GM10266 (cell line): ENCODE measurements at regions not wholly inside any gene's neighbourhood (a gene's known extent, or its start where the extent isn't known, plus 50 kb on each side); places are given as distances from the start of the nearest gene placed in this dataset.
"Not testable (repeated sequence)": the region's sequence is repeated elsewhere in the genome, so short reads cannot be mapped to it uniquely, and the experiment has no call there.

Source experiments
- DNase-seq: peaks from one replicate; pipeline ENCODE4 v3.0.0; 2012; ENCODE audit errors: extremely low spot score
- CTCF ChIP-seq: IDR thresholded peaks from 2 replicates; pipeline ENCODE4 v1.5.1; 2012; ENCODE audit warnings: mild to moderate bottlenecking, low read depth; ENCODE audit not compliant: control insufficient read depth, insufficient read depth; ENCODE audit errors: missing control alignments

DNA sequence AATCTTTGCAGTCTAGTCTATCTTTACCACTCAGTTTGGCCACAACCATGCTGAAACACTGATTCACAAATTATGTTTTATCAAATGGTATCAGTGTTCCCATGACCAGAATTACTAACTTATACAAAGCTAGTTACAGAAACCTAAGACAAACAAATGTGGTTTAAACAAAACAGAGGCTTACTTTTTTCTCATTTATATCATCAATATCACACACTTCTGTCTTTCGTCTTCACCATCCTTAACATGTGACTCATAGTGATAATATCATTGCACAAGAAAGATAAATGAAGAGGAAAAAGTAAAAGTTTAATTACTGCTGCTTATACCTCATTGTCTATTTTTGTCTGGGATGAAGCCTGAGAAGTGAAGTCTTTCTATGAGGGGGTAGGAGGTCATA lies 406.6 kb downstream of the PCDH10 start:
- TF ChIP-seq CTCF, result no peak
- DNase-seq, result no peak

- no peak for TF ChIP-seq CTCF
- DNase-seq, result no peak
Measured at GRCh38 chr4:133550436-133550835, 401.3 kb downstream of the PCDH10 start.

DNA sequence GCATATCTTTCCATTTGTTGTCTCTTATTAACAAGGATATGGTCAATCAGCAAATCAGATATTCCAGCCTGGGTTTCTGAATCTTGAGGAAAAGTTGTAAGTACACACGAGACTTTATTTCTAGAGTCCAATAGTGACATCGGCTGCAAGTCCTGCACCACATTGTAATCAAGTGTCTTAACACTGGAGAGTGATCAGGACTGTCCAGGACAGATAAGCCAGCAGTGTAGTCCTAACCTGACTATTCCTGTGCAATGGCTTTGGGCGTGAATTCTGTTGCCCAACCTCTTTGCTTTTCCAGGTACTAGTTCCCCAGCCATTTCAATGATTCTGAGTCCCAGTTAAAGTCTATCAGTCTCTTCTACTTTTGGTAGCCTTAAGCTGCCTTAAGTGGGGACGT lies 395.0 kb downstream of the PCDH10 start:
- DNase-seq, result no peak
- TF ChIP-seq CTCF, result no peak

DNA sequence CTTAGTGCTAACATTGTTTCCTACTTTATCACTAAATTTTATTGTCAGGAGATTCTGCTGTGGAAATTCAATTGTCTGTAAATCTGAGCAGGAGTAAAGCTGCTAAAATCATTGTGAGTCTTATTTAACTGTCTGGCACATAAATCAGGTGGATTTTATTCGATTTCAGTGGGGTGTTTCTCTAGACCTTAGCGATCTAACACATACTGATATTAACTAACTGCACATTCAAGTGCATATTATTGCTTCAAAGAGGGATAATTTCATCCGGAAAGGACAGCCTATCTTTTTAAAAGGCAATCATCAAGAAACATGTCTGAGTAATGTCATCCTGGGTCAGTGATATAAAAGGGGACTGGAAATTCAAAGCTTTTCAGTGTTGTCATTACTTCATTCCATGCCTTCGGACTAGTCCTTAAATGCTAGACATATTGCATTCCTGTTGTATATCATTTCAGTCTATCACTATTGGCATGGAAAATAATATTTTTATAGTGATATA lies 388.7 kb downstream of the PCDH10 start:
- TF ChIP-seq CTCF, result no peak
- DNase-seq, result no peak

GRCh38 chr4:133534224-133534623 lies 385.1 kb downstream of the PCDH10 start:
- not testable (repeated sequence) for DNase-seq

DNA sequence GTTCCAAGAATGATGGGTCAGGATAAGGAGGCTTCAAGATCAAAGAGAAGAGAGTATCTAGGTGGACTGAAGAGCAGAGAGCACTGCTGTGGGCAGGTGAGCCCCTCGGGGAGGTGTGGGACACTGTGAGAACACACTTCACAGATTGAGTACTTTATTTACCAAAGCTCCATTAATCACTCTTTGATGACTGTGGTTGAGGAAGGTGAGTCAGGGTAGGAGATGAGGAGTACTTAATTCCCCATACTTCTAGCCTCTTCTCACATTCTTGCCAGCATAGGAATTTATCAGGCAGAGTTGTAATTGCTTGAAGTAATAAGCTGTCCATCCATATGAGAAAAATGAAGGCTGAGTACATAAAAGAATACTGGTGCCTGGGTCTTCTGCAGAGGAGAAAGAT lies 375.3 kb downstream of the PCDH10 start:
- no peak for TF ChIP-seq CTCF

GRCh38 chr4:133513901-133514300 lies 364.8 kb downstream of the PCDH10 start:
- DNase-seq, result no peak
- no peak for TF ChIP-seq CTCF

More for the DNA sequence above, 375.3 kb downstream of the PCDH10 start:
- no peak for DNase-seq

GRCh38 chr4:133498149-133498548 lies 349.1 kb downstream of the PCDH10 start:
- no peak for TF ChIP-seq CTCF
- DNase-seq, result no peak
